H1 (cell line): ENCODE measurements at regions not wholly inside any gene's neighbourhood (a gene's known extent, or its start where the extent isn't known, plus 50 kb on each side); places are given as distances from the start of the nearest gene placed in this dataset.

Experiments used
- CTCF ChIA-PET: fragments of 300-600 bp; sonication (Branson Sonifier 250); formaldehyde crosslinking; loops from one replicate; lab custom pipeline; 2021; ENCODE audit not compliant: partially characterized antibody; lab: Charles Lee
- POLR2A ChIA-PET: fragments of 300-600 bp; sonication (Branson Sonifier 250); formaldehyde crosslinking; loops from one replicate; lab custom pipeline; 2021; ENCODE audit warnings: inconsistent platforms; ENCODE audit not compliant: partially characterized antibody; lab: Charles Lee
- DNase-seq, 2 experiments: peaks; one replicate each; pipeline versions ENCODE4 v3.0.0 to v3.0.0-alpha.2; 2010 to 2022; ENCODE audit warnings: low spot score in 2 of 2, low read depth in 1 of 2, mixed read lengths in 1 of 2
- FAIRE-seq: peaks from 2 replicates; lab custom pipeline; 2011; peaks lifted over from hg19 to GRCh38; lab: Jason Lieb, UNC
- H2AFZ ChIP-seq: 2 replicates; pipeline ENCODE4 v1.8.1; 2012; ENCODE audit warnings: low read length, inconsistent platforms
- H2AK5ac ChIP-seq: 2 replicates; pipeline ENCODE4 v1.6.1; 2013; ENCODE audit warnings: low read depth, low read length
- H2BK120ac ChIP-seq: replicated peaks from 2 replicates; pipeline ENCODE3; 2013; ENCODE audit warnings: low read depth, low read length, inconsistent platforms
- H2BK12ac ChIP-seq: 2 replicates; pipeline ENCODE4 v1.6.1; 2013; ENCODE audit warnings: low read depth, low read length
- H2BK15ac ChIP-seq: 2 replicates; pipeline ENCODE4 v1.6.1; 2013; ENCODE audit warnings: low read length
- H2BK20ac ChIP-seq: 2 replicates; pipeline ENCODE4 v1.6.1; 2013; ENCODE audit warnings: low read length
- H2BK5ac ChIP-seq: 2 replicates; pipeline ENCODE4 v1.6.1; 2013; ENCODE audit warnings: low read depth, low read length
- H3K14ac ChIP-seq: 2 replicates; pipeline ENCODE4 v1.6.1; 2013; ENCODE audit warnings: inconsistent platforms; ENCODE audit not compliant: insufficient read length
- H3K18ac ChIP-seq: 2 replicates; pipeline ENCODE4 v1.6.1; 2013; ENCODE audit warnings: low read length; ENCODE audit errors: extremely low read depth
- H3K23ac ChIP-seq: 2 replicates; pipeline ENCODE4 v1.6.1; 2013; ENCODE audit warnings: inconsistent platforms; ENCODE audit not compliant: insufficient read length
- H3K23me2 ChIP-seq: 2 replicates; pipeline ENCODE4 v1.6.1; 2013; ENCODE audit warnings: low read depth, low read length
- H3K27ac ChIP-seq: 2 replicates; pipeline ENCODE4 v1.6.1; 2011; ENCODE audit warnings: low read depth, low read length, inconsistent platforms
- H3K27me3 ChIP-seq, 4 experiments: replicated peaks in 1 of 4; 1 replicate in 1 of 4; 2 replicates in 3 of 4; pipeline versions ENCODE4 v1.6.1 to v1.8.1; 2011 to 2013; ENCODE audit warnings: low read length in 3 of 4, mild to moderate bottlenecking in 3 of 4, inconsistent platforms in 2 of 4, mixed read lengths in 2 of 4, moderate library complexity in 1 of 4; ENCODE audit not compliant: control insufficient read depth in 3 of 4, insufficient read depth in 3 of 4; ENCODE audit errors: extremely low read depth in 1 of 4
- H3K36me3 ChIP-seq, 4 experiments: 2 replicates each; pipeline versions ENCODE4 v1.6.1 to v1.8.1; 2011 to 2013; ENCODE audit warnings: mild to moderate bottlenecking in 4 of 4, low read length in 3 of 4, moderate library complexity in 2 of 4, control low read depth in 1 of 4, inconsistent platforms in 1 of 4; ENCODE audit not compliant: insufficient read depth in 4 of 4, control insufficient read depth in 2 of 4
- H3K4ac ChIP-seq: replicated peaks from 2 replicates; pipeline ENCODE3; 2013; ENCODE audit warnings: low read length, low read depth, mixed read lengths, inconsistent platforms; ENCODE audit not compliant: insufficient read length
- H3K4me1 ChIP-seq, 4 experiments: replicated peaks in 1 of 4; 1 replicate in 1 of 4; 2 replicates in 3 of 4; pipeline versions ENCODE4 v1.6.1 to v1.8.1; 2011 to 2013; ENCODE audit warnings: low read length in 3 of 4, inconsistent platforms in 2 of 4, mixed read lengths in 1 of 4; ENCODE audit not compliant: insufficient read depth in 4 of 4, control insufficient read depth in 3 of 4
- H3K4me2 ChIP-seq, 2 experiments: 2 replicates each; pipeline versions ENCODE4 v1.6.1 to v1.8.1; 2011 to 2013; ENCODE audit warnings: low read depth in 2 of 2, low read length in 2 of 2, control low read depth in 1 of 2, inconsistent platforms in 1 of 2, mild to moderate bottlenecking in 1 of 2; ENCODE audit not compliant: insufficient read depth in 1 of 2
- H3K4me3 ChIP-seq, 4 experiments: fragments of 200-600, 300-600 bp in 1 of 4; sonication (generic), shearing (Covaris generic), sonication (Bioruptor Twin) in 1 of 4; 2 replicates each; pipeline versions ENCODE4 v1.5.1 to v1.8.1; 2011 to 2016; ENCODE audit warnings: low read length in 4 of 4, low read depth in 3 of 4, control low read depth in 2 of 4, inconsistent platforms in 2 of 4, mild to moderate bottlenecking in 2 of 4, mixed read lengths in 1 of 4, moderate library complexity in 1 of 4; ENCODE audit not compliant: insufficient read depth in 2 of 4; ENCODE audit errors: extremely low read depth in 1 of 4
- H3K56ac ChIP-seq: replicated peaks from 2 replicates; pipeline ENCODE3; 2013; ENCODE audit warnings: low read depth, mild to moderate bottlenecking, mixed read lengths, low read length, inconsistent platforms; ENCODE audit not compliant: insufficient read length
- H3K79me1 ChIP-seq: 2 replicates; pipeline ENCODE4 v1.6.1; 2013; ENCODE audit warnings: low read depth, low read length, control low read depth
- H3K79me2 ChIP-seq, 2 experiments: 2 replicates each; pipeline versions ENCODE4 v1.6.1 to v1.8.1; 2012 to 2013; ENCODE audit warnings: low read length in 2 of 2, mild to moderate bottlenecking in 2 of 2, inconsistent platforms in 1 of 2; ENCODE audit not compliant: insufficient read depth in 2 of 2, control insufficient read depth in 1 of 2
- H3K9ac ChIP-seq, 4 experiments: replicated peaks in 1 of 4; 1 replicate in 1 of 4; 2 replicates in 3 of 4; pipeline versions ENCODE4 v1.6.1 to v1.8.1; 2011 to 2013; ENCODE audit warnings: low read depth in 3 of 4, low read length in 3 of 4, control low read depth in 2 of 4, mild to moderate bottlenecking in 2 of 4, moderate library complexity in 2 of 4, inconsistent platforms in 1 of 4; ENCODE audit errors: extremely low read depth in 1 of 4
- H3K9me3 ChIP-seq, 2 experiments: 2 replicates each; pipeline versions ENCODE4 v1.6.1 to v1.8.1; 2012 to 2013; ENCODE audit warnings: mild to moderate bottlenecking in 2 of 2, moderate library complexity in 2 of 2, control low read depth in 1 of 2, inconsistent platforms in 1 of 2, low read depth in 1 of 2, low read length in 1 of 2, mixed read lengths in 1 of 2; ENCODE audit not compliant: insufficient read depth in 2 of 2
- H4K20me1 ChIP-seq, 2 experiments: replicated peaks in 1 of 2; 2 replicates each; pipeline versions ENCODE3 to v1.8.1; 2011 to 2013; ENCODE audit warnings: inconsistent platforms in 2 of 2, low read length in 2 of 2, mild to moderate bottlenecking in 1 of 2; ENCODE audit not compliant: insufficient read depth in 2 of 2, control insufficient read depth in 1 of 2
- H4K5ac ChIP-seq: 2 replicates; pipeline ENCODE4 v1.6.1; 2013; ENCODE audit warnings: low read length, low read depth, mixed read lengths, inconsistent platforms; ENCODE audit not compliant: insufficient read length
- H4K8ac ChIP-seq: 2 replicates; pipeline ENCODE4 v1.8.0; 2013; ENCODE audit warnings: mild to moderate bottlenecking, moderate library complexity, low read length, inconsistent platforms; ENCODE audit not compliant: insufficient read depth; ENCODE audit errors: extremely low read depth
- H4K91ac ChIP-seq: replicated peaks from 2 replicates; pipeline ENCODE3; 2013; ENCODE audit warnings: low read length, mixed read lengths, inconsistent platforms; ENCODE audit not compliant: insufficient read length
- EZH2 ChIP-seq: fragments of 200-600 bp; sonication (generic); IDR thresholded peaks from 2 replicates; pipeline ENCODE4 v1.7.1; 2012; ENCODE audit warnings: low read depth, mild to moderate bottlenecking, moderate library complexity, low read length, inconsistent platforms; ENCODE audit not compliant: severe bottlenecking
- TAF7 ChIP-seq: optimal IDR thresholded peaks from 2 replicates; pipeline ENCODE3; 2011; ENCODE audit warnings: low read depth, mild to moderate bottlenecking, inconsistent platforms, low read length, moderate library complexity, borderline replicate concordance
- WGBS, 2 experiments: shearing (Covaris generic) in 1 of 2; methylation state at CpG; one replicate each; pipeline versions ENCODE4 v1.1.6 to v1.1.7; 2013 to 2015; ENCODE audit warnings: low lambda C conversion rate in 2 of 2, mixed read lengths in 2 of 2, inconsistent platforms in 1 of 2, low coverage in 1 of 2, missing lambda C conversion rate in 1 of 2; ENCODE audit not compliant: insufficient replicate concordance in 2 of 2, insufficient coverage in 1 of 2, insufficient read length in 1 of 2; ENCODE audit errors: extremely low coverage in 1 of 2, missing lambda C conversion rate in 1 of 2; 5-methylcytosine and 5-hydroxymethylcytosine counted together

- Histone ChIP-seq H3K23ac (no peak overlapping the region), H2BK5ac (no peak overlapping the region), H3K79me2 (no peaks in the 10 kb centered on the region), H4K20me1 (no peaks in the 10 kb centered on the region), H2BK15ac (no peak overlapping the region), H3K9me3 (peaks cover 3% of the 10 kb centered on the region in 2 experiments; a peak in 2 of 4 replicates), H3K18ac (no peak overlapping the region), H3K79me1 (no peaks in the 10 kb centered on the region), H4K8ac (no peak overlapping the region), H4K91ac (no peak overlapping the region), H2BK20ac (no peak overlapping the region), H3K23me2 (no peaks in the 10 kb centered on the region), H3K4me2 (no peak overlapping the region), H2BK12ac (no peak overlapping the region), H3K9ac (no peak overlapping the region), H3K4me3 (no peak overlapping the region), H2BK120ac (no peak overlapping the region), H3K4ac (no peak overlapping the region), H2AFZ (no peak overlapping the region), H3K36me3 (no peaks in the 10 kb centered on the region), H3K27me3 (no peaks in the 10 kb centered on the region), H3K27ac (no peak overlapping the region), H3K4me1 (no peaks in the 10 kb centered on the region), H4K5ac (no peak overlapping the region), H3K56ac (no peak overlapping the region), H3K14ac (no peak overlapping the region), H2AK5ac (no peak overlapping the region)
- 83% methylated on average over 1 of the region's 1 CpG; no CpG with 5 or more reads in 1 of the 2 experiments for WGBS, 2 experiments
- DNase-seq (no peak), FAIRE-seq (no peak)
- CTCF ChIA-PET = no interaction called here
- POLR2A ChIA-PET = no interaction called here
- TF ChIP-seq TAF7 = no peak
- TF ChIP-seq EZH2 = no peak
These were observed 477.2 kb upstream of the INTU start for GRCh38 chr4:127155555-127155954.
